BLaER1 treated with 17β-estradiol and CSF1 and Interleukin-3, amounts not matched to agents 10 nM and 100 nM (cell line): ENCODE measurements at regions not wholly inside any gene's neighbourhood (a gene's known extent, or its start where the extent isn't known, plus 50 kb on each side); places are given as distances from the start of the nearest gene placed in this dataset.

Experiments
- H3K27ac ChIP-seq, 11 experiments: shearing (Covaris generic); formaldehyde crosslinking; 2 replicates each; pipeline ENCODE4 v1.8.1; 2022
- H3K27me3 ChIP-seq, 11 experiments: shearing (Covaris generic); formaldehyde crosslinking; 2 replicates each; pipeline ENCODE4 v1.8.1; 2022
- H3K36me3 ChIP-seq, 11 experiments: shearing (Covaris generic); formaldehyde crosslinking; 2 replicates each; pipeline ENCODE4 v1.8.1; 2022
- H3K4me1 ChIP-seq, 10 experiments: shearing (Covaris generic); formaldehyde crosslinking; 2 replicates each; pipeline ENCODE4 v1.8.1; 2022
- H3K4me2 ChIP-seq, 11 experiments: shearing (Covaris generic); formaldehyde crosslinking; 2 replicates each; pipeline ENCODE4 v1.8.1; 2022
- H3K4me3 ChIP-seq, 10 experiments: shearing (Covaris generic); formaldehyde crosslinking; 2 replicates each; pipeline ENCODE4 v1.8.1; 2022
- H3K9ac ChIP-seq, 11 experiments: shearing (Covaris generic); formaldehyde crosslinking; 2 replicates each; pipeline ENCODE4 v1.8.1; 2022
- H3K9me3 ChIP-seq, 11 experiments: shearing (Covaris generic); formaldehyde crosslinking; replicated peaks in 1 of 11; 2 replicates each; pipeline ENCODE4 v1.8.1; 2022
- H4K20me1 ChIP-seq, 11 experiments: shearing (Covaris generic); formaldehyde crosslinking; 2 replicates each; pipeline ENCODE4 v1.8.1; 2022
- Cebpa-rat ChIP-seq, 11 experiments: shearing (Covaris generic); IDR thresholded peaks; 2 replicates each; pipeline ENCODE4 v1.8.1; 2022

DNA sequence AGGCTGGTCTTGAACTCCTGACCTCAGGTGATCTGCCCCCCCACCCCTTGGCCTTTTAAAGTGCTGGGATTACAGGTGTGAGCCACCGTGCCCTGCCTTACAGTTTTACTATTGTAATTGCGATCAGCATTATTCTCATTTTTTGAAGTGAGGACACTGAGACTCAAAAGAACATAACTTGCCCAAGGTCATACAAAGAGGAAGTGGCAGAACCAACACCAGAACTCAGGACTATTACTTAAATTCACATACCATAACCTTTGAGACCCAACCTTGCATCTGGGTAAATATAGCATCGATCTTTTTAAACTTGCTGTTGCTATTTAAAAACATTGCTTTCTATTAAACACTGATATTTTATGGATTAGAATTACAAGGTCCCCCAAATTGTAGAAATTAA, 54.2 kb downstream of the FOXI1 start:
- no peak overlapping the region for H3K4me2 ChIP-seq
- H4K20me1 ChIP-seq, result no peaks in the 10 kb centered on the region
- no peak overlapping the region for H3K27ac ChIP-seq
- H3K36me3 ChIP-seq, result no peaks in the 10 kb centered on the region
- no peak for TF ChIP-seq Cebpa-rat (IDR thresholded peaks at IDR 0.05)
- H3K4me3 ChIP-seq, result no peak overlapping the region
- no peaks in the 10 kb centered on the region for H3K9me3 ChIP-seq
- H3K4me1 ChIP-seq, result peaks cover 0 to 23% (median 12%) of the 10 kb centered on the region in 10 experiments; a peak in 14 of 20 replicates
- H3K9ac ChIP-seq, result no peak overlapping the region
- H3K27me3 ChIP-seq, result no peaks in the 10 kb centered on the region

- no peak overlapping the region for H3K4me2 ChIP-seq
- no peak for TF ChIP-seq Cebpa-rat (IDR thresholded peaks at IDR 0.05)
- peaks cover 0 to 23% (median 12%) of the 10 kb centered on the region in 10 experiments; a peak in 14 of 20 replicates for H3K4me1 ChIP-seq
- no peak overlapping the region for H3K9ac ChIP-seq
- H3K27ac ChIP-seq, result no peak overlapping the region
- H3K36me3 ChIP-seq, result no peaks in the 10 kb centered on the region
- no peaks in the 10 kb centered on the region for H4K20me1 ChIP-seq
- no peak overlapping the region for H3K4me3 ChIP-seq
- H3K9me3 ChIP-seq, result no peaks in the 10 kb centered on the region
- no peaks in the 10 kb centered on the region for H3K27me3 ChIP-seq
Observed at GRCh38 chr5:170161069-170161468, 55.4 kb downstream of the FOXI1 start.

DNA sequence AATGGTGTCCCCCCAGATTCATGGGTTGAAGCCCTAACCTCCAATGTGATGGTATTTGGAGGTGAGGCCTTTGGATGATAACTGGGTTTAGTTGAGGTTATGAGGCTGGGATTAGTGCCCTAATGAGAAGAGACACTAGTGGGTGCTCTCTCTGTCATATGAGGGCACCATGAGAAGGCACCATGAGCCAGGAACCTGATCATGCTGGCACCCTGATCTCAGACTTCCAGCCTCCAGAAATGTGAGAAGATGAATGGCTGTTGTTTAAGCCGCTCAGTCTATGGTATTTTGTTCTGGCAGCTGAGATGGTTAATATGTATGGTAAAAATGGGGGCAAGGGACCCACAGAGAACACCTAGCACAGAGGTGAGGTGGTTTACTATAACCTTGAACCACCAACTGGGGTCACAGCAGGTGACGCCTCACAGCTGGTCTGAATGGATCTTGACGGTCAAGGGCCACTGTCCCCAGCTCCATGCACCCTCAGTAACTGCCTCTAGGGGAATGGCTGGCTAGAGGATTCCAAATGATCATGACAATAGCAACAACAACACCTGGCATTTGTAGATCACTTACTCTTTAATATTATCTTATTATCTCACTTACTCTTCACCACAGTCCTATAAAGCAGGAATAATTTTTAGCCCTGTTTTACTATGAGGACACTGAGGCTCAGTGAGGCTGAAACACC, 57.1 kb downstream of the FOXI1 start:
- Histone ChIP-seq H3K9ac (no peak overlapping the region), H3K4me2 (no peak overlapping the region), H3K36me3 (no peaks in the 10 kb centered on the region), H4K20me1 (no peaks in the 10 kb centered on the region), H3K4me3 (no peak overlapping the region), H3K4me1 (peaks cover 0 to 12% (median 6%) of the 10 kb centered on the region in 10 experiments; a peak in 16 of 20 replicates), H3K27ac (no peak overlapping the region), H3K27me3 (no peaks in the 10 kb centered on the region), H3K9me3 (no peaks in the 10 kb centered on the region)
- no peak for TF ChIP-seq Cebpa-rat (IDR thresholded peaks at IDR 0.05)

DNA sequence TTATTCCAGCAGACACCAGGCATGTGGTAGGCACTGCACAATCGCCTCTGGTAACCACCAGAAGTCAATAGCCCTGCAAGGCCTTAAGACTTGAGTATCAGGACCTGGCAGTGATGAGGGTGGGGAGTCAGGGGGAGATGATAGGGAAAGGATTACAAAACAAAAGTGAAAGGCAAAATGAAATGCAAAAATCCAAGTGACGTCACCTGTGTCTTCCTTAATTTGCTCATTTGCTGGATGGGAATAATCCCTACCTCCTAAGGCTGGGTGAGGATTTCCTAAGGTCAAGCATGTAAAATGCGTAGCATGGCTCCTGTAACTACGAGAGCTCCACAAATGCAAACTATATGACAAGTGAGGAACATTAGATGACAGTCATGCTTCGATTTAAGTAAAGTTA, 58.4 kb downstream of the FOXI1 start:
- peaks cover 0 to 21% (median 16%) of the 10 kb centered on the region in 10 experiments; a peak in 16 of 20 replicates for H3K4me1 ChIP-seq
- H3K27ac ChIP-seq, result no peak overlapping the region
- H3K9me3 ChIP-seq, result no peaks in the 10 kb centered on the region
- no peaks in the 10 kb centered on the region for H4K20me1 ChIP-seq
- no peak for TF ChIP-seq Cebpa-rat (IDR thresholded peaks at IDR 0.05)
- no peaks in the 10 kb centered on the region for H3K27me3 ChIP-seq
- no peak overlapping the region for H3K4me3 ChIP-seq
- no peaks in the 10 kb centered on the region for H3K36me3 ChIP-seq
- H3K4me2 ChIP-seq, result no peak overlapping the region
- no peak overlapping the region for H3K9ac ChIP-seq

GRCh38 chr5:170164921-170165320, 59.2 kb downstream of the FOXI1 start:
- H3K4me2 ChIP-seq, result no peak overlapping the region
- no peaks in the 10 kb centered on the region for H3K27me3 ChIP-seq
- H3K4me3 ChIP-seq, result no peak overlapping the region
- no peak overlapping the region for H3K27ac ChIP-seq
- no peaks in the 10 kb centered on the region for H4K20me1 ChIP-seq
- no peak for TF ChIP-seq Cebpa-rat (IDR thresholded peaks at IDR 0.05)
- H3K9me3 ChIP-seq, result no peaks in the 10 kb centered on the region
- H3K4me1 ChIP-seq, result peaks cover 0 to 27% (median 22%) of the 10 kb centered on the region in 10 experiments; a peak in 16 of 20 replicates
- H3K9ac ChIP-seq, result no peak overlapping the region
- H3K36me3 ChIP-seq, result no peaks in the 10 kb centered on the region

- Histone ChIP-seq H3K9ac (no peak overlapping the region), H3K27ac (no peak overlapping the region)
- TF ChIP-seq Cebpa-rat (IDR thresholded peaks at IDR 0.05), result no peak
Observed at GRCh38 chr5:170166101-170166500, 60.4 kb downstream of the FOXI1 start.

GRCh38 chr5:170168002-170168401, 62.3 kb downstream of the FOXI1 start:
- no peaks in the 10 kb centered on the region for H4K20me1 ChIP-seq
- H3K27ac ChIP-seq, result no peak overlapping the region
- peak overlapping the region in 9 of 11 experiments; percentile 11 to 54 (median 34); a peak in 14 of 22 replicates for H3K4me2 ChIP-seq
- H3K36me3 ChIP-seq, result no peaks in the 10 kb centered on the region
- H3K4me1 ChIP-seq, result peaks cover 0 to 27% (median 22%) of the 10 kb centered on the region in 10 experiments; a peak in 16 of 20 replicates
- H3K9ac ChIP-seq, result no peak overlapping the region
- H3K27me3 ChIP-seq, result no peaks in the 10 kb centered on the region
- no peaks in the 10 kb centered on the region for H3K9me3 ChIP-seq
- H3K4me3 ChIP-seq, result no peak overlapping the region
- TF ChIP-seq Cebpa-rat (IDR thresholded peaks at IDR 0.05), result no peak

More at GRCh38 chr5:170166101-170166500, 60.4 kb downstream of the FOXI1 start:
- H3K4me3 ChIP-seq, result no peak overlapping the region
- no peaks in the 10 kb centered on the region for H3K27me3 ChIP-seq
- H3K4me2 ChIP-seq, result no peak overlapping the region
- no peaks in the 10 kb centered on the region for H3K36me3 ChIP-seq
- H4K20me1 ChIP-seq, result no peaks in the 10 kb centered on the region
- peaks cover 0 to 27% (median 22%) of the 10 kb centered on the region in 10 experiments; a peak in 16 of 20 replicates for H3K4me1 ChIP-seq
- no peaks in the 10 kb centered on the region for H3K9me3 ChIP-seq

DNA sequence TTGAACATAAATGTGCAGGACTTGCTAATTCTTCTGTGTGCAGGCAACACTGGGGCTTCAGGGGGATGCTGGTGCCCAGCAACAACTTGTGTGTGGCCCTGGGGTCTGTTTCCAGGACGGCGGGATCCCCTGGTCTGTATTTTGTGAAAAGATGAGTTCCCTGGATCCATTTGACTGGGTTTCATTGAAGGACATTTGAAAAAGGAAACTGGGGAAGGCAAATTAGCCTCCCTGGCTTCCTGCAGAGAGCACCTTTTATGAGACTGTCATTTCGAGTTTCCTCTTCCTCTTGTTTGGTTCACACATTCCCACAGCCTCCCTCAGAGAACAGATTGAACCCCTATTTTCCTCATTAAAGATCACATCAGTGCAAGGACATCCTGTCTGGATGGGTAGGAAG, 63.1 kb downstream of the FOXI1 start:
- Histone ChIP-seq H3K4me2 (peak overlapping the region in 7 of 11 experiments; percentile 8 to 54 (median 27); a peak in 6 of 22 replicates), H3K27me3 (no peaks in the 10 kb centered on the region), H3K4me3 (no peak overlapping the region), H3K9me3 (no peaks in the 10 kb centered on the region), H3K9ac (no peak overlapping the region), H3K36me3 (no peaks in the 10 kb centered on the region), H4K20me1 (no peaks in the 10 kb centered on the region), H3K4me1 (peaks cover 0 to 27% (median 22%) of the 10 kb centered on the region in 10 experiments; a peak in 16 of 20 replicates), H3K27ac (no peak overlapping the region)
- no peak for TF ChIP-seq Cebpa-rat (IDR thresholded peaks at IDR 0.05)

DNA sequence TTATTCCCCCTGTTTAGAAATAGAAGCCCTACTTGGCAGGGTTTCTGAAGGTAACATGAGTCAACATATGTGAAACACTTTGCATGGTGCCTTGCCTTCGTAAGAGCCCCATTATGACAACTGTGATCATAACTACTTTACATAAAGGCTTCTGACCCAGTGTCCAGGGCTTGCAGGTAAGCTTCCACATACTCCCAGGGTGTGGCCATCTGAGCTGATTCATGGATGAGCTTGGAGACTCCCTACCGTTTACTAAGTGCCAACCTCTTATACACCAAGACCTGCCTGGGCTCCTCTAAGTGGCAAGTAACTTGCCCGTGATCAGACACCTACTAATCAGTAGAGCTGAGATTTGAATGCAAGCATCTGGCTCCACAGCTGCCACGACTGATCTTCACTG, 62.8 kb upstream of the C5orf58 start:
- no peak overlapping the region for H3K27ac ChIP-seq
- no peak overlapping the region for H3K4me3 ChIP-seq
- no peak for TF ChIP-seq Cebpa-rat (IDR thresholded peaks at IDR 0.05)

GRCh38 chr5:170171811-170172210, 61.0 kb upstream of the C5orf58 start:
- TF ChIP-seq Cebpa-rat (IDR thresholded peaks at IDR 0.05), result no peak
- Histone ChIP-seq H3K27me3 (no peaks in the 10 kb centered on the region), H3K9me3 (no peaks in the 10 kb centered on the region), H3K36me3 (no peaks in the 10 kb centered on the region), H3K4me1 (peaks cover 0 to 27% (median 22%) of the 10 kb centered on the region in 10 experiments; a peak in 16 of 20 replicates), H3K27ac (no peak overlapping the region), H3K4me2 (no peak overlapping the region), H3K4me3 (no peak overlapping the region), H4K20me1 (no peaks in the 10 kb centered on the region), H3K9ac (no peak overlapping the region)

More for the DNA sequence above, 62.8 kb upstream of the C5orf58 start:
- H3K9ac ChIP-seq, result no peak overlapping the region
- no peaks in the 10 kb centered on the region for H3K9me3 ChIP-seq
- no peaks in the 10 kb centered on the region for H4K20me1 ChIP-seq
- H3K27me3 ChIP-seq, result no peaks in the 10 kb centered on the region
- peak overlapping the region in 2 of 11 experiments; percentile 20 to 43; a peak in 3 of 22 replicates for H3K4me2 ChIP-seq
- peaks cover 0 to 27% (median 22%) of the 10 kb centered on the region in 10 experiments; a peak in 16 of 20 replicates for H3K4me1 ChIP-seq
- H3K36me3 ChIP-seq, result no peaks in the 10 kb centered on the region
